ENCODE measurements at regions not wholly inside any gene's neighbourhood (a gene's known extent, or its start where the extent isn't known, plus 50 kb on each side); places are given as distances from the start of the nearest gene placed in this dataset.

GRCh38 chr2:145351864-145352425 lies 832.0 kb upstream of the ZEB2 start:
- no peak overlapping the region for H3K4me3 ChIP-seq (ENCODE audit: low read depth, low read length)
- TF ChIP-seq CTCF (IDR thresholded peaks at IDR 0.05; ENCODE audit: control insufficient read depth, extremely low read depth, insufficient read depth), result no peak
- DNase-seq (ENCODE audit: low read depth), result no peak

DNA sequence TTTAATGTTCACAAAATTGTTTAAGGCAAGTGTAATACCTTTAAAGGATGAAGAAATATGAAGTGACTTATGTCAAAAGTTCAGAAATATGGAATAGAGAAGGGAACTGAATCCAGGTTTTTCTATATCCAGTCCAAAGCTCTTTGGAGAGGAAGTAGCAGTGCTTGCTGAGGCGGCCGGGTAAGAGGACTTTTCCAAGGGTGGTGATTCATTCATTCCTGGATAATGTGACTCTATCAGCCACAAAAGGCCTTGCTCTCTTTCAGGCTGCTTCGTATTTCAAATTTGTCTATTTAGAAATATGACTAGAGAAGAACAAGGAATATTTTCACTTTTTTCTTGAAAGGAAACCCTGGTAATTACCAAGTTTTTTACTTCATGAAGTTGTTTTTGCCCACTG lies 830.1 kb upstream of the ZEB2 start:
- H3K4me3 ChIP-seq (ENCODE audit: low read depth, low read length), result no peak overlapping the region
- no peak for TF ChIP-seq CTCF (IDR thresholded peaks at IDR 0.05; ENCODE audit: control insufficient read depth, extremely low read depth, insufficient read depth)
- DNase-seq (ENCODE audit: low read depth), result no peak

- TF ChIP-seq CTCF (IDR thresholded peaks at IDR 0.05; ENCODE audit: control insufficient read depth, extremely low read depth, insufficient read depth), result no peak
- H3K4me3 ChIP-seq (ENCODE audit: low read depth, low read length), result no peak overlapping the region
- no peak for DNase-seq (ENCODE audit: low read depth)
Measured at GRCh38 chr2:145344076-145344724, 824.3 kb upstream of the ZEB2 start.

DNA sequence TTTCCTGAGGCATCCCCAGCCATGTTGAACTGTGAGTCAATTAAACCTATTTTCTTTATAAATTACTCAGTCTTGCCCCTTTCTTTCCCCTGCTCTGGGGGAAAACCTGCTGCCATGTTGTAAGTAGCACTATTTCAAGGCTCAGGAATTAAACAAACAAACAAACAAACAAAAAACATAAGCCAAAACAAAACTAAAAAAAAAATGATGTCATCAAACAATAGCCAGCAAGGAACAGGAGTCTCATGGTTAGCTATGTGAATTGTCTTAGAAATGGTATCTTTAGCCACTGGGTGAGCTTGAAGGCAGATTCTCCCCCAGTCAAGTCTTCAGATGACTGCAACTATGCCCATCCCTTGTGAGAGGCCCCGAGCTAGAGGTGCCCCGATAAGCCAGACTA lies 823.4 kb upstream of the ZEB2 start:
- DNase-seq (ENCODE audit: low read depth), result no peak
- no peak overlapping the region for H3K4me3 ChIP-seq (ENCODE audit: low read depth, low read length)
- no peak for TF ChIP-seq CTCF (IDR thresholded peaks at IDR 0.05; ENCODE audit: control insufficient read depth, extremely low read depth, insufficient read depth)

DNA sequence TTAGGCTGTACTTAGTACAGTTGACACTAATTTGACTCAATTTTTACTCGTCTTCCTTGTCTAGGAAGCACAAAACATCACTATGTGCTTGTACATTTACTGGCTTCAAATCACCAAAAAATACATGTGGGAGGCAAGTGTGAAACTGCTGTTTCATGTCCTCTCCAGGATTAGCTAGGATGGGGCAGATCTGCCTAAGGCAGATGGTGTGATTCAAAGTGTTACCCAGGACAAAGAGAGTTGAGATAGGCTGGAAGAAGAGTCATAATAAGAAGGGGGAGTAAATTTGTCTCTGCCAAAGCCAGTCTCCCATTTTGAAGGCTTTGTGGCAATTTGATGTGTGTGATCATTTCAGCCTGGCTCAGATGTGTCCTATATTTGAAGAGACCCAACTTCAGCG lies 821.6 kb upstream of the ZEB2 start:
- DNase-seq (ENCODE audit: low read depth), result no peak
- no peak overlapping the region for H3K4me3 ChIP-seq (ENCODE audit: low read depth, low read length)
- TF ChIP-seq CTCF (IDR thresholded peaks at IDR 0.05; ENCODE audit: control insufficient read depth, extremely low read depth, insufficient read depth), result no peak

DNA sequence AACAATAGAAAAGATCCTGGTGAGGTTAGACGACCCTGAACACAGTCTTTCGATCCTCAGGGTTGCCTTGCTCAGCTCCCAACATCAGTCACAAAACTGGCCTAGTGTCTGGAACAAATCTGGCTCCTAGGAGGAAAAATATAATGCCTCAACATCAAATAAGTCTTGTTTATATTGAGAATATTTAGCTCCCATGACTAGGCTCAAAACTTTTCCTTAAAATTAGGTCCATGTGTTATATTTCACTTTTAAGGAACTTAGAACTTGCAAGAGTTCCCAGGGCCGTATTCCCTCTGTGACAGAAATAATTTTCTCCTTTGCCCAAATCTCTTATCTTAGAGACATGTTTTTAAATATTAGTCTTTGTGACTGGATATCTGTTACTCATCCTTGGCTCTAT lies 819.7 kb upstream of the ZEB2 start:
- no peak for DNase-seq (ENCODE audit: low read depth)
- no peak for TF ChIP-seq CTCF (IDR thresholded peaks at IDR 0.05; ENCODE audit: control insufficient read depth, extremely low read depth, insufficient read depth)
- H3K4me3 ChIP-seq (ENCODE audit: low read depth, low read length), result no peak overlapping the region
